GM23338 (cell line): ENCODE measurements at regions not wholly inside any gene's neighbourhood (a gene's known extent, or its start where the extent isn't known, plus 50 kb on each side); places are given as distances from the start of the nearest gene placed in this dataset.

Experiments used
- ATAC-seq: fragments of 200-7000 bp; cut with Tn5 transposase; 3 replicates; pipeline ENCODE4 v1.9.1; 2020
- DNase-seq: peaks from one replicate; pipeline ENCODE4 v3.0.0-alpha.2; 2015; ENCODE audit warnings: low spot score
- H2AFZ ChIP-seq: fragments of 200-600 bp; sonication (generic); 2 replicates; pipeline ENCODE4 v1.8.0; 2016; ENCODE audit warnings: antibody characterized with exemption, mild to moderate bottlenecking, moderate library complexity
- H3F3A ChIP-seq: fragments of 200-600 bp; sonication (generic); replicated peaks from 2 replicates; pipeline ENCODE4 v1.8.0; 2017; ENCODE audit warnings: antibody characterized with exemption, mixed run types, low read depth
- H3K27ac ChIP-seq: fragments of 200-600 bp; sonication (generic); 2 replicates; pipeline ENCODE4 v1.6.1; 2016; ENCODE audit warnings: low read depth
- H3K27me3 ChIP-seq: fragments of 200-600 bp; sonication (generic); 2 replicates; pipeline ENCODE4 v1.8.0; 2016; ENCODE audit warnings: mild to moderate bottlenecking, mixed run types, moderate library complexity; ENCODE audit not compliant: insufficient read depth
- H3K36me3 ChIP-seq: fragments of 200-600 bp; sonication (generic); 2 replicates; pipeline ENCODE4 v1.8.0; 2016; ENCODE audit warnings: mild to moderate bottlenecking; ENCODE audit not compliant: insufficient read depth
- H3K4me1 ChIP-seq: fragments of 200-600 bp; sonication (generic); 2 replicates; pipeline ENCODE4 v1.8.0; 2016; ENCODE audit warnings: mild to moderate bottlenecking, moderate library complexity; ENCODE audit not compliant: insufficient read depth
- H3K4me2 ChIP-seq: fragments of 200-600 bp; sonication (generic); 2 replicates; pipeline ENCODE4 v1.7.1; 2017; ENCODE audit warnings: mixed run types
- H3K4me3 ChIP-seq: fragments of 200-600 bp; sonication (generic); 2 replicates; pipeline ENCODE4 v1.6.1; 2016; ENCODE audit warnings: mixed run types
- H3K79me2 ChIP-seq: fragments of 200-600 bp; sonication (generic); replicated peaks from 2 replicates; pipeline ENCODE4 v1.8.0; 2017; ENCODE audit warnings: mild to moderate bottlenecking; ENCODE audit not compliant: insufficient read depth
- H3K9me2 ChIP-seq: fragments of 200-600 bp; sonication (generic); 2 replicates; pipeline ENCODE4 v1.8.0; 2017; ENCODE audit not compliant: insufficient read depth
- H4K20me1 ChIP-seq: fragments of 200-600 bp; sonication (generic); replicated peaks from 2 replicates; pipeline ENCODE4 v1.8.0; 2017; ENCODE audit warnings: mild to moderate bottlenecking; ENCODE audit not compliant: insufficient read depth
- H3K27ac Mint-ChIP-seq: 2 replicates; pipeline ENCODE4 v1.8.0; 2020; ENCODE audit warnings: inconsistent platforms, mild to moderate bottlenecking, moderate library complexity, mixed read lengths
- H3K27me3 Mint-ChIP-seq: 3 replicates; pipeline ENCODE4 v1.8.0; 2022; ENCODE audit warnings: low read depth, mild to moderate bottlenecking, moderate library complexity, mixed read lengths, inconsistent platforms; ENCODE audit not compliant: insufficient read depth, poor library complexity
- H3K36me3 Mint-ChIP-seq: 3 replicates; pipeline ENCODE4 v1.8.0; 2021; ENCODE audit warnings: low read depth, mild to moderate bottlenecking, inconsistent platforms, moderate library complexity, mixed read lengths
- H3K4me1 Mint-ChIP-seq: 3 replicates; pipeline ENCODE4 v1.8.0; 2020; ENCODE audit warnings: mild to moderate bottlenecking, inconsistent platforms, mixed read lengths
- H3K4me3 Mint-ChIP-seq: 3 replicates; pipeline ENCODE4 v1.8.0; 2021; ENCODE audit warnings: moderate library complexity, mild to moderate bottlenecking, inconsistent platforms, mixed read lengths
- H3K9me3 Mint-ChIP-seq: 3 replicates; pipeline ENCODE4 v1.8.0; 2020; ENCODE audit warnings: moderate library complexity, mild to moderate bottlenecking, inconsistent platforms, mixed read lengths
- CREB1 ChIP-seq: fragments of 250-450 bp; sonication (Bioruptor Pico); IDR thresholded peaks from 2 replicates; pipeline ENCODE4 v1.5.0; 2020; ENCODE audit warnings: low read depth, mild to moderate bottlenecking, moderate library complexity
- EZH2 ChIP-seq: fragments of 200-600 bp; sonication (generic); IDR thresholded peaks from one replicate; pipeline ENCODE4 v1.8.0; 2017; ENCODE audit warnings: antibody characterized with exemption, mild to moderate bottlenecking, low read depth; ENCODE audit not compliant: unreplicated experiment
- POLR2AphosphoS5 ChIP-seq: IDR thresholded peaks from 2 replicates; pipeline ENCODE4 v1.6.1; 2016; ENCODE audit warnings: antibody characterized with exemption, low read depth
- STAT1 ChIP-seq: IDR thresholded peaks from one replicate; pipeline ENCODE4 v1.6.1; 2016; ENCODE audit warnings: antibody characterized with exemption; ENCODE audit not compliant: unreplicated experiment
- ZNF114 ChIP-seq: fragments of 250-450 bp; sonication (Bioruptor Pico); IDR thresholded peaks from 2 replicates; pipeline ENCODE4 v1.5.0; 2020; ENCODE audit warnings: mild to moderate bottlenecking, moderate library complexity
- ZNF331 ChIP-seq: fragments of 250-450 bp; sonication (Bioruptor Pico); IDR thresholded peaks from 2 replicates; pipeline ENCODE4 v1.5.0; 2020; ENCODE audit warnings: low read depth, mild to moderate bottlenecking, moderate library complexity
- TF ChIP-seq, protein P1 (sequence below): IDR thresholded peaks from one replicate; pipeline ENCODE4 v1.6.1; 2018; ENCODE audit warnings: antibody characterized with exemption; ENCODE audit not compliant: unreplicated experiment
- TF ChIP-seq, protein P2 (sequence below): IDR thresholded peaks from 2 replicates; pipeline ENCODE4 v1.6.1; 2016; ENCODE audit warnings: antibody characterized with exemption
- TF ChIP-seq, protein P3 (sequence below), 2 experiments: fragments of 200-600 bp in 1 of 2; sonication (generic) in 1 of 2; conservative IDR thresholded peaks; 2 replicates each; pipeline versions ENCODE4 v1.5.1 to v1.6.1; 2016 to 2017; ENCODE audit warnings: antibody characterized with exemption in 2 of 2, low read depth in 2 of 2, mild to moderate bottlenecking in 2 of 2, moderate library complexity in 1 of 2

DNA sequence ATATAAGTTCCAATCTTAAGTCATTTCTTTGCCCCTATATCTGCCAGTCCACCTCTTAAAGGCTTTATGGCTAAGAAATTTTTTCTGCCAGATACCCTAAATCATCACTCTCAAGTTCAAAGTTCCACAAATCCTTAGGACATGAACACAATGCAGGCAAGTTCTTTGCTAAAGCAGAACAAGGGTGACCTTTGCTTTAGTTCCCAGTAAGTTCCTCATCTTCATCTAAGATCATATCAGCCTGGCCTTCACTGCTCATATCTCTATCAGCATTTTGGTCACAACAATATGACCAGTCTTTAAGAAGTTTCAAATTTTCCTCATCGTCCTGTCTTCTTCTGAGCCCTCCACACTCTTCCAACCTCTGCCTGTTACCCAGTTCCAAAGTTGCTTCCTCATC, 402.2 kb upstream of the RUNX1 start:
- TF ChIP-seq EZH2 (no peak), ZNF331 (CRISPR knock-in tag) (no peak), ZNF114 (CRISPR knock-in tag) (no peak), POLR2AphosphoS5 (no peak)
- TF ChIP-seq, protein P1, sequence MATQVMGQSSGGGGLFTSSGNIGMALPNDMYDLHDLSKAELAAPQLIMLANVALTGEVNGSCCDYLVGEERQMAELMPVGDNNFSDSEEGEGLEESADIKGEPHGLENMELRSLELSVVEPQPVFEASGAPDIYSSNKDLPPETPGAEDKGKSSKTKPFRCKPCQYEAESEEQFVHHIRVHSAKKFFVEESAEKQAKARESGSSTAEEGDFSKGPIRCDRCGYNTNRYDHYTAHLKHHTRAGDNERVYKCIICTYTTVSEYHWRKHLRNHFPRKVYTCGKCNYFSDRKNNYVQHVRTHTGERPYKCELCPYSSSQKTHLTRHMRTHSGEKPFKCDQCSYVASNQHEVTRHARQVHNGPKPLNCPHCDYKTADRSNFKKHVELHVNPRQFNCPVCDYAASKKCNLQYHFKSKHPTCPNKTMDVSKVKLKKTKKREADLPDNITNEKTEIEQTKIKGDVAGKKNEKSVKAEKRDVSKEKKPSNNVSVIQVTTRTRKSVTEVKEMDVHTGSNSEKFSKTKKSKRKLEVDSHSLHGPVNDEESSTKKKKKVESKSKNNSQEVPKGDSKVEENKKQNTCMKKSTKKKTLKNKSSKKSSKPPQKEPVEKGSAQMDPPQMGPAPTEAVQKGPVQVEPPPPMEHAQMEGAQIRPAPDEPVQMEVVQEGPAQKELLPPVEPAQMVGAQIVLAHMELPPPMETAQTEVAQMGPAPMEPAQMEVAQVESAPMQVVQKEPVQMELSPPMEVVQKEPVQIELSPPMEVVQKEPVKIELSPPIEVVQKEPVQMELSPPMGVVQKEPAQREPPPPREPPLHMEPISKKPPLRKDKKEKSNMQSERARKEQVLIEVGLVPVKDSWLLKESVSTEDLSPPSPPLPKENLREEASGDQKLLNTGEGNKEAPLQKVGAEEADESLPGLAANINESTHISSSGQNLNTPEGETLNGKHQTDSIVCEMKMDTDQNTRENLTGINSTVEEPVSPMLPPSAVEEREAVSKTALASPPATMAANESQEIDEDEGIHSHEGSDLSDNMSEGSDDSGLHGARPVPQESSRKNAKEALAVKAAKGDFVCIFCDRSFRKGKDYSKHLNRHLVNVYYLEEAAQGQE = no peak
- TF ChIP-seq, protein P2, sequence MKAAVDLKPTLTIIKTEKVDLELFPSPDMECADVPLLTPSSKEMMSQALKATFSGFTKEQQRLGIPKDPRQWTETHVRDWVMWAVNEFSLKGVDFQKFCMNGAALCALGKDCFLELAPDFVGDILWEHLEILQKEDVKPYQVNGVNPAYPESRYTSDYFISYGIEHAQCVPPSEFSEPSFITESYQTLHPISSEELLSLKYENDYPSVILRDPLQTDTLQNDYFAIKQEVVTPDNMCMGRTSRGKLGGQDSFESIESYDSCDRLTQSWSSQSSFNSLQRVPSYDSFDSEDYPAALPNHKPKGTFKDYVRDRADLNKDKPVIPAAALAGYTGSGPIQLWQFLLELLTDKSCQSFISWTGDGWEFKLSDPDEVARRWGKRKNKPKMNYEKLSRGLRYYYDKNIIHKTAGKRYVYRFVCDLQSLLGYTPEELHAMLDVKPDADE = no peak
- Histone ChIP-seq H3K27ac (no peak overlapping the region), H3F3A (no peaks in the 10 kb centered on the region), H2AFZ (no peak overlapping the region), H3K4me2 (no peak overlapping the region), H3K36me3 (no peaks in the 10 kb centered on the region; the same call in 1 of the 2 replicates), H3K4me3 (no peak overlapping the region), H3K27me3 (no peaks in the 10 kb centered on the region), H3K9me2 (peaks cover 4% of the 10 kb centered on the region; the same call in 1 of the 2 replicates), H3K79me2 (no peaks in the 10 kb centered on the region), H3K4me1 (no peaks in the 10 kb centered on the region), H4K20me1 (no peaks in the 10 kb centered on the region)
- H3K27me3 Mint-ChIP-seq = no peaks in the 10 kb centered on the region
- H3K36me3 Mint-ChIP-seq = peaks cover 27% of the 10 kb centered on the region
- no peak overlapping the region for H3K27ac Mint-ChIP-seq
- H3K9me3 Mint-ChIP-seq = peaks cover 36% of the 10 kb centered on the region
- no peaks in the 10 kb centered on the region for H3K4me1 Mint-ChIP-seq
- DNase-seq (no peak), ATAC-seq (no peak)
- no peak overlapping the region for H3K4me3 Mint-ChIP-seq

GRCh38 chr21:35450830-35451229, 401.7 kb upstream of the RUNX1 start:
- Histone ChIP-seq H4K20me1 (no peaks in the 10 kb centered on the region), H3K4me1 (no peaks in the 10 kb centered on the region), H3K27ac (no peak overlapping the region), H3K79me2 (no peaks in the 10 kb centered on the region), H3K9me2 (peaks cover 4% of the 10 kb centered on the region; the same call in 1 of the 2 replicates), H3K4me3 (no peak overlapping the region), H2AFZ (no peak overlapping the region), H3K36me3 (no peaks in the 10 kb centered on the region; the same call in 1 of the 2 replicates), H3K4me2 (no peak overlapping the region), H3K27me3 (no peaks in the 10 kb centered on the region), H3F3A (no peaks in the 10 kb centered on the region)
- ATAC-seq (no peak), DNase-seq (no peak)
- peaks cover 36% of the 10 kb centered on the region for H3K9me3 Mint-ChIP-seq
- H3K36me3 Mint-ChIP-seq = peaks cover 27% of the 10 kb centered on the region
- H3K27ac Mint-ChIP-seq = no peak overlapping the region
- H3K4me3 Mint-ChIP-seq = no peak overlapping the region
- no peaks in the 10 kb centered on the region for H3K27me3 Mint-ChIP-seq
- no peaks in the 10 kb centered on the region for H3K4me1 Mint-ChIP-seq
- TF ChIP-seq CREB1 (CRISPR knock-in tag) = no peak
- TF ChIP-seq EZH2 = no peak
- TF ChIP-seq POLR2AphosphoS5 = no peak
- no peak for TF ChIP-seq ZNF331 (CRISPR knock-in tag)
- TF ChIP-seq STAT1 = no peak
- TF ChIP-seq, protein P3, sequence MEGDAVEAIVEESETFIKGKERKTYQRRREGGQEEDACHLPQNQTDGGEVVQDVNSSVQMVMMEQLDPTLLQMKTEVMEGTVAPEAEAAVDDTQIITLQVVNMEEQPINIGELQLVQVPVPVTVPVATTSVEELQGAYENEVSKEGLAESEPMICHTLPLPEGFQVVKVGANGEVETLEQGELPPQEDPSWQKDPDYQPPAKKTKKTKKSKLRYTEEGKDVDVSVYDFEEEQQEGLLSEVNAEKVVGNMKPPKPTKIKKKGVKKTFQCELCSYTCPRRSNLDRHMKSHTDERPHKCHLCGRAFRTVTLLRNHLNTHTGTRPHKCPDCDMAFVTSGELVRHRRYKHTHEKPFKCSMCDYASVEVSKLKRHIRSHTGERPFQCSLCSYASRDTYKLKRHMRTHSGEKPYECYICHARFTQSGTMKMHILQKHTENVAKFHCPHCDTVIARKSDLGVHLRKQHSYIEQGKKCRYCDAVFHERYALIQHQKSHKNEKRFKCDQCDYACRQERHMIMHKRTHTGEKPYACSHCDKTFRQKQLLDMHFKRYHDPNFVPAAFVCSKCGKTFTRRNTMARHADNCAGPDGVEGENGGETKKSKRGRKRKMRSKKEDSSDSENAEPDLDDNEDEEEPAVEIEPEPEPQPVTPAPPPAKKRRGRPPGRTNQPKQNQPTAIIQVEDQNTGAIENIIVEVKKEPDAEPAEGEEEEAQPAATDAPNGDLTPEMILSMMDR (conservative IDR thresholded peaks at IDR 0.05; ENCODE audit: low read depth in 2 of 2) = no peak
- TF ChIP-seq, protein P2 = no peak
